AG04449 (cell line): ENCODE measurements at regions not wholly inside any gene's neighbourhood (a gene's known extent, or its start where the extent isn't known, plus 50 kb on each side); places are given as distances from the start of the nearest gene placed in this dataset.

ENCODE experiments used
- CTCF ChIA-PET: fragments of 350-600 bp; formaldehyde crosslinking; extraction: SDS; loops from one replicate; lab custom pipeline; 2021; ENCODE audit warnings: antibody characterized with exemption; lab: Yijun Ruan, JAX
- POLR2A ChIA-PET: fragments of 400-600, 350-600 bp; formaldehyde crosslinking; extraction: SDS; loops from one replicate; lab custom pipeline; 2020; ENCODE audit warnings: antibody characterized with exemption, inconsistent platforms; lab: Yijun Ruan, JAX
- DNase-seq: peaks from one replicate; pipeline ENCODE4 v3.0.0-alpha.2; 2010; ENCODE audit warnings: low read depth, low spot score
- H3K4me3 ChIP-seq: 2 replicates; pipeline ENCODE4 v1.5.1; 2011; ENCODE audit warnings: low read depth, mild to moderate bottlenecking, control low read depth, low read length
- TF ChIP-seq, protein P1 (sequence below): IDR thresholded peaks from one replicate; pipeline ENCODE4 v1.5.1; 2011; ENCODE audit warnings: mild to moderate bottlenecking, moderate library complexity, low read length, control low read depth, inconsistent platforms; ENCODE audit not compliant: insufficient read depth; ENCODE audit errors: missing control alignments

DNA sequence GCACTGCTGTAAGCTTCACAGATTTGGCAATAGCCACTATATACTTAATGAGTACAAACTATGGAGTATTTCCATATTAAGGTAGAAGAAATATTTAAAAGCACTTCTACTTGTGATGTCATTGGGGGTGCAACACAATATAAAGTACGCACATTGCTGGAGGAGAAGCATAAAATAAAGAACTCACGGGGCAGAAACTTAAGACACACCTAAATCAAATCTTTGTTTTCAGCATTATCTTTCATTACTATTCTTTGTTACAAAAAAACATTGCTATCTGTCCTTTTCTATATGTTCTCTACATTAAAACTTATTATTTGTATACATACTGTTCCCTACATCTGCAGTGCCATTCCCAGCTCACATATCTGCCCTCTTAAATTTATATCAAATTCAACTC, 93.3 kb upstream of the VPREB1 start:
- no peak for DNase-seq
- ChIA-PET CTCF (interaction anchor here (1.1 kb wide), 1 partner anchor 50 kb away, joined by 3 read pairs; no protein-coding TSS in a partner anchor), POLR2A (no interaction called here)
- TF ChIP-seq, protein P1, sequence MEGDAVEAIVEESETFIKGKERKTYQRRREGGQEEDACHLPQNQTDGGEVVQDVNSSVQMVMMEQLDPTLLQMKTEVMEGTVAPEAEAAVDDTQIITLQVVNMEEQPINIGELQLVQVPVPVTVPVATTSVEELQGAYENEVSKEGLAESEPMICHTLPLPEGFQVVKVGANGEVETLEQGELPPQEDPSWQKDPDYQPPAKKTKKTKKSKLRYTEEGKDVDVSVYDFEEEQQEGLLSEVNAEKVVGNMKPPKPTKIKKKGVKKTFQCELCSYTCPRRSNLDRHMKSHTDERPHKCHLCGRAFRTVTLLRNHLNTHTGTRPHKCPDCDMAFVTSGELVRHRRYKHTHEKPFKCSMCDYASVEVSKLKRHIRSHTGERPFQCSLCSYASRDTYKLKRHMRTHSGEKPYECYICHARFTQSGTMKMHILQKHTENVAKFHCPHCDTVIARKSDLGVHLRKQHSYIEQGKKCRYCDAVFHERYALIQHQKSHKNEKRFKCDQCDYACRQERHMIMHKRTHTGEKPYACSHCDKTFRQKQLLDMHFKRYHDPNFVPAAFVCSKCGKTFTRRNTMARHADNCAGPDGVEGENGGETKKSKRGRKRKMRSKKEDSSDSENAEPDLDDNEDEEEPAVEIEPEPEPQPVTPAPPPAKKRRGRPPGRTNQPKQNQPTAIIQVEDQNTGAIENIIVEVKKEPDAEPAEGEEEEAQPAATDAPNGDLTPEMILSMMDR: no peak
- H3K4me3 ChIP-seq: no peak overlapping the region

DNA sequence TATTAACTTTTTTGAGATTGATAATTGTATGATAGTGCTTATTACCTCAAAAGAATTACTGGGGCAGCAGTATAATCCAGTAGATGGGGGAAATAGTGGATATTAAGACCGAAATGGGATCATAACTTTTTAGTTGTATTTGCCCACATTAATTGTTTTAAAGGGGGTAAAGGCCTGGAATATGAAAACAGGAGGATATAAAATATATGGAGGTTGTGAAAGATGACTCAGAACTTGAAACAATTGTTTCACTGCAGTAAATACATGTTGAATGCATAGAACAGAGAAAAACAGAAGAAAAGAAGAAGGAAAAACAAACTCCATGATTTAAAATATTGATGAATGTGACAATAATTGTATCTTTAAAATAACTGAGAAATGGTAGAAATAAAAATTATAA, 94.1 kb upstream of the VPREB1 start:
- POLR2A ChIA-PET: no interaction called here
- CTCF ChIA-PET: interaction anchor here (1.1 kb wide), 1 partner anchor 51 kb away, joined by 3 read pairs; no protein-coding TSS in a partner anchor
- no peak overlapping the region for H3K4me3 ChIP-seq
- DNase-seq: no peak
- TF ChIP-seq, protein P1: no peak

DNA sequence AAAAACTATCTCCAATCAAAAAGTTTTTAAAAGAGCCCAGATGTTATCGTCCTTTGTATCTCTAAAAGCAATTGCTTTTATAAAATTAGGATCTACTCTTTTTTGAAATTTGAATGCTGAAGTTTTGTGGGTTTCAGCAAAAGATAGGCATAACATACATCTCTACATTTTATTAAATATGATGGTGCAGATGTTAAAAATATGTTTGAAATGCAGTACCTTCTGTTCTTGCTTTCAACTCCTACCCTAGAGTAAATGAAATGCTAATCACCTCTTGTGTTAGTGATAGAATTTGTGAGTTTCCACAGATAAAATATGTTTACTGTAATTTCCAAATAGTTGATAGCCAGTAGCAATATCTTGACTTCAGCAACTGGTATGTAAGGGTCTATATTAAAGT, 95.7 kb upstream of the VPREB1 start:
- ChIA-PET POLR2A (no interaction called here), CTCF (interaction anchor here (0.9 kb wide), 1 partner anchor 8 kb away, joined by 3 read pairs; no protein-coding TSS in a partner anchor)
- TF ChIP-seq, protein P1: no peak
- no peak for DNase-seq
- H3K4me3 ChIP-seq: no peak overlapping the region

DNA sequence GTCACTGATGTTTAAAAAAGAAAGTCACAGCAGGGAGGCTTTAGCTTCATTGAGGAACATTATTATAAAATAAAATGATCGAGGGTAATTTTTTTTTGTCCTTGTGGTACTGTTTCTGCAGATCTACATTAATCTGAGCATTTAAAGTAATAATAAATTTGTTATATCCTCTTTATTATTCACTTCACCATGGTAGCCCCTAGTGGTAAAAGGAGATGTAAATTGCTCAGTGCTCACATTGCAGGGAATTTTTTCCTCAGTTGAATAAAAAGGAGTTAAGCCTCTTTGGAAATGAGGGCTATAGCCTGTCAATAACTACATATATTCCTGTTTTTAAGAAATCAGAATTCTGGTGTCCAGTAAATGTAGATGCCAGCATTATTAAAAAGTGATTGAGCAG, 99.7 kb upstream of the VPREB1 start:
- no peak overlapping the region for H3K4me3 ChIP-seq
- TF ChIP-seq, protein P1: no peak
- POLR2A ChIA-PET: no interaction called here
- no peak for DNase-seq
- CTCF ChIA-PET: interaction anchor here (1.7 kb wide), 1 partner anchor 9 kb away, joined by 4 read pairs; no protein-coding TSS in a partner anchor

DNA sequence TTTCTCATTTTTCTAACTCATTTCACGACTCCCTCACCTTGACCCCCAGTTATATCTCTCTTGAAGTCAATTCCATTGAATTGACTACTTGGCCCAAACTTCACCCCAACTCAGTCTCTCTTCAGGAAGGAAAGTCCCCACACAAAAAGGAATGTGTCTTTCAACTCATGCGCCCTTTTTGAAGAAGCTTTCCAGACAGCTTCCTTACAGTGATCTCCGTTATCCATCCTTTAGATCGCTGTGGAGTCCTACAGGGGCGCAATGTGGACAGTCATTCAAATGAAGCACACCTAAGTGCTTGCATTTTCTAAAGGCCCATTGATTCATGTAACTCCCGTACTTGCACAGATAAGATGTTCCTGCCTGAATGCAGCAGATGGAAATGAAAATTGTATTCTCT, 101.1 kb upstream of the VPREB1 start:
- no peak for DNase-seq
- ChIA-PET POLR2A (no interaction called here), CTCF (interaction anchor here (1.5 to 1.7 kb wide), 2 partner anchors 7 to 13 kb away, joined by 4 to 6 read pairs; no protein-coding TSS in a partner anchor)
- no peak overlapping the region for H3K4me3 ChIP-seq
- TF ChIP-seq, protein P1: no peak

DNA sequence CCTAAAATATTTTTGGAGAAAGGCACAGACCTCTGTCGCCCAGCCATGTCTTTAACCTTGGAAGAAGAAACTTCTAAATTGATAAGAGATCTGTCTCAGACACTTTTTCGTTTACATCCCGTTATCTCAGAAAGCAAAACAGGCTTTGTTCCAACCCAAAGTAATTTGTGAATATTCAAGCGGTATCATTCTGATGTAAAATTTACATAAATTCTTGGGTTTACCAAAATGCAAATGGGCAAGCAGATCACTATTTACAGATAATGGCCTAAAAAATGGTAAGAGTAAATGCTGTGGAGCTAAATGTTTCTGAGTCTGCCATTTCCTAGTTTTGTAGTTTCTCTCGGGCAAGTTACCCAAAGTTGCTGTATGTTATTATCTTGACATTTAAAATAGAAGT, 101.9 kb upstream of the VPREB1 start:
- H3K4me3 ChIP-seq: no peak overlapping the region
- ChIA-PET POLR2A (no interaction called here), CTCF (interaction anchor here (1.5 kb wide), 1 partner anchor 14 kb away, joined by 6 read pairs; no protein-coding TSS in a partner anchor)
- TF ChIP-seq, protein P1: no peak
- DNase-seq: no peak
